Peyer's patch (tissue), 4 donors: ENCODE measurements at regions not wholly inside any gene's neighbourhood (a gene's known extent, or its start where the extent isn't known, plus 50 kb on each side); places are given as distances from the start of the nearest gene placed in this dataset.

ENCODE experiments used
- CTCF ChIP-seq, 6 experiments: fragments of 450-650 bp in 4 of 6; fragments of 200-600 bp in 2 of 6; sonication (generic) in 1 of 6; IDR thresholded peaks; one replicate each; pipeline ENCODE4 v1.5.1; 2017 to 2019; ENCODE audit warnings: antibody characterized with exemption in 6 of 6, mild to moderate bottlenecking in 3 of 6, moderate library complexity in 1 of 6
- POLR2A ChIP-seq, 2 donors: fragments of 450-650 bp; IDR thresholded peaks; one replicate each; pipeline ENCODE4 v1.5.1; 2017; ENCODE audit warnings: antibody characterized with exemption in 2 of 2, mild to moderate bottlenecking in 2 of 2, moderate library complexity in 2 of 2

DNA sequence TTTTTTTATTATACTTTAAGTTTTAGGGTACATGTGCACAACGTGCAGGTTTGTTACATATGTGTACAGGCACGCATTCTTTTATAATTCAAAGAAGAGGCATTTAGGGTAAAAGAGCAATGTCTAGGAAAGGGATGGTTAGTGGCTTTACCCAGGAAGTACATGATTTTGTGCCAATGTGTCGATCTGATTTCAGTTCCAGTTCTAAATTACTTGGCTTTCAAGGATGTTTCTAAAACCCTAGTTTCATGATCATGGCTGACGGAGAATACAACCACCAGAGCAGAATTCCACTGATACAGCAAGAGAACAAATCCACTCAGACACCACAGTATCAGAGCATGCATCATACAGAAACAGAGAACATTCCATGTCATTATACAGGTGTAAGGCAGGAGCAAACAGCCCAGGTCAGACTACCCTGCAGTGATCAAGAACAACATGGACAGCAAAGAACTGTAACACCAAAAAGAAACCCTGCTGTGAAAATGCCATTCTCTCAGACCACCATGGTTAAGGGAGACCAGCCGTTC, 116.7 kb upstream of the STK17B start:
- TF ChIP-seq CTCF (IDR thresholded peaks at IDR 0.05) (no peak), POLR2A (IDR thresholded peaks at IDR 0.05) (no peak)
